BE2C (cell line): ENCODE measurements at regions not wholly inside any gene's neighbourhood (a gene's known extent, or its start where the extent isn't known, plus 50 kb on each side); places are given as distances from the start of the nearest gene placed in this dataset.

ENCODE experiments used
- DNase-seq: peaks from one replicate; pipeline ENCODE4 v3.0.0-alpha.2; 2020
- H3K27me3 ChIP-seq: fragments of 250-450 bp; sonication (Bioruptor Pico); 2 replicates; pipeline ENCODE4 v1.5.1; 2020; ENCODE audit warnings: mild to moderate bottlenecking
- H3K36me3 ChIP-seq: fragments of 250-450 bp; sonication (Bioruptor Pico); 2 replicates; pipeline ENCODE4 v1.5.1; 2020; ENCODE audit warnings: mild to moderate bottlenecking
- H3K4me1 ChIP-seq: fragments of 250-450 bp; sonication (Bioruptor Pico); 2 replicates; pipeline ENCODE4 v1.5.1; 2020
- H3K4me3 ChIP-seq: 2 replicates; pipeline ENCODE4 v1.5.1; 2011; ENCODE audit warnings: low read depth, low read length
- H3K9me3 ChIP-seq: fragments of 250-450 bp; sonication (Bioruptor Pico); 2 replicates; pipeline ENCODE4 v1.5.1; 2020
- TF ChIP-seq, protein P1 (sequence below): IDR thresholded peaks from 2 replicates; pipeline ENCODE4 v1.5.1; 2012; ENCODE audit warnings: mild to moderate bottlenecking, low read depth, low read length

DNA sequence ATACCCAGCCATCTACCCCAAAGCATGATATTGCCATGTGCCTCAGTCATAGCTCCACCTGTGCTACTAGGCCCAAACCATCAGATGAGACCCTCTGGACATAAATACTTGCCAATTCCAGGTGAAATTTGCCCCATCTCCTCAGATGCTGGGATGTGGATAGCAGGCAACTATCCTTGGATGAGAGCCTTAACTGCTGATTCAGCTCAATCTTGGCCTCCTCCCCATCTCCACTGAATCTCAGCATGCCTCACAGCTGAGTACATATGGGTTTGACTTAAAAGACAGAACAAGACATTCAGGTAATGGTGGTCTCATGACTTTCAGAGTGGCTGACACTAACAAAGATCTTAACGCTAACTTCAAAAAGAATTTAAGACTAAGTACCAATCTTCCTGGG, 50.8 kb upstream of the KLHL13 start:
- no peak for DNase-seq
- TF ChIP-seq, protein P1, sequence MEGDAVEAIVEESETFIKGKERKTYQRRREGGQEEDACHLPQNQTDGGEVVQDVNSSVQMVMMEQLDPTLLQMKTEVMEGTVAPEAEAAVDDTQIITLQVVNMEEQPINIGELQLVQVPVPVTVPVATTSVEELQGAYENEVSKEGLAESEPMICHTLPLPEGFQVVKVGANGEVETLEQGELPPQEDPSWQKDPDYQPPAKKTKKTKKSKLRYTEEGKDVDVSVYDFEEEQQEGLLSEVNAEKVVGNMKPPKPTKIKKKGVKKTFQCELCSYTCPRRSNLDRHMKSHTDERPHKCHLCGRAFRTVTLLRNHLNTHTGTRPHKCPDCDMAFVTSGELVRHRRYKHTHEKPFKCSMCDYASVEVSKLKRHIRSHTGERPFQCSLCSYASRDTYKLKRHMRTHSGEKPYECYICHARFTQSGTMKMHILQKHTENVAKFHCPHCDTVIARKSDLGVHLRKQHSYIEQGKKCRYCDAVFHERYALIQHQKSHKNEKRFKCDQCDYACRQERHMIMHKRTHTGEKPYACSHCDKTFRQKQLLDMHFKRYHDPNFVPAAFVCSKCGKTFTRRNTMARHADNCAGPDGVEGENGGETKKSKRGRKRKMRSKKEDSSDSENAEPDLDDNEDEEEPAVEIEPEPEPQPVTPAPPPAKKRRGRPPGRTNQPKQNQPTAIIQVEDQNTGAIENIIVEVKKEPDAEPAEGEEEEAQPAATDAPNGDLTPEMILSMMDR, result no peak
- no peak overlapping the region for H3K4me3 ChIP-seq
- no peaks in the 10 kb centered on the region for H3K27me3 ChIP-seq
- no peaks in the 10 kb centered on the region for H3K9me3 ChIP-seq
- no peaks in the 10 kb centered on the region for H3K4me1 ChIP-seq
- no peaks in the 10 kb centered on the region for H3K36me3 ChIP-seq

GRCh38 chrX:118171356-118171755, 54.7 kb upstream of the KLHL13 start:
- Histone ChIP-seq H3K4me3 (no peak overlapping the region), H3K36me3 (no peaks in the 10 kb centered on the region), H3K9me3 (no peaks in the 10 kb centered on the region), H3K4me1 (no peaks in the 10 kb centered on the region), H3K27me3 (no peaks in the 10 kb centered on the region)
- TF ChIP-seq, protein P1, result no peak
- DNase-seq, result no peak

DNA sequence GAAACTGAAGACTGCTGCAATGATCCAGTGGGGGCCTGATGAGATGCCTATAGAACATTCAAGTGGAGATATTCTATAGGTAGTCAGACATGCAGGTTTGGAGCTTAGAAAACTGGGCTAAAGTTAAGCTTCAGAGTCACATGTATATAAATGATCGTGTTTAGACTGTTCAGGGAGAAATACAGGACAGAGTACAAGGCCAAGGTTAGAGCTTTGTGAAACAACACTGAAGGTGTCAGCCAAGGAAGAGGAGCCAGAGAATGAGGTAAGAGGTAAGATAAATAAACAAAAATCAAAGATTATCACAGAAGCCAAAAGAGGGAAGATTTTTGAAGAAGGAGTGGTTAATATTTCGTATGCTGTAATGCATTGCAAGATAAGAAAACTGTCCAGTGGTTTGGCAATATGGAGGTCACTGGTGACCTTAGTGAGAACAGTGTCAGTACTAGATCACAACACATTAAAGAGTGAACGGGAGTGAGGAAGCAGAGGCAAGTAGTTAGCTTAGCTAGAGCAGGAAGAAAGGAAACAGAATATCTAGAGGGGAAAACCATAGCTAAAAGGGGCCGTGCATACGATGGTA, 58.0 kb upstream of the KLHL13 start:
- no peaks in the 10 kb centered on the region for H3K9me3 ChIP-seq
- H3K27me3 ChIP-seq, result no peaks in the 10 kb centered on the region
- H3K4me1 ChIP-seq, result no peaks in the 10 kb centered on the region
- no peak overlapping the region for H3K4me3 ChIP-seq
- TF ChIP-seq, protein P1, result no peak
- no peak for DNase-seq
- no peaks in the 10 kb centered on the region for H3K36me3 ChIP-seq

- H3K36me3 ChIP-seq, result no peaks in the 10 kb centered on the region
- no peak overlapping the region for H3K4me3 ChIP-seq
- no peak for DNase-seq
- H3K27me3 ChIP-seq, result no peaks in the 10 kb centered on the region
- H3K4me1 ChIP-seq, result peaks cover 5% of the 10 kb centered on the region
- no peaks in the 10 kb centered on the region for H3K9me3 ChIP-seq
- TF ChIP-seq, protein P1, result no peak
Observed at GRCh38 chrX:118177708-118178107, 61.1 kb upstream of the KLHL13 start.

GRCh38 chrX:118178450-118178849, 61.8 kb upstream of the KLHL13 start:
- DNase-seq, result no peak
- Histone ChIP-seq H3K4me1 (peaks cover 5% of the 10 kb centered on the region), H3K4me3 (no peak overlapping the region), H3K36me3 (no peaks in the 10 kb centered on the region), H3K9me3 (no peaks in the 10 kb centered on the region), H3K27me3 (no peaks in the 10 kb centered on the region)
- TF ChIP-seq, protein P1, result no peak

- Histone ChIP-seq H3K36me3 (no peaks in the 10 kb centered on the region), H3K4me1 (peaks cover 5% of the 10 kb centered on the region), H3K9me3 (no peaks in the 10 kb centered on the region), H3K4me3 (no peak overlapping the region), H3K27me3 (no peaks in the 10 kb centered on the region)
- TF ChIP-seq, protein P1, result no peak
- DNase-seq, result no peak
Observed at GRCh38 chrX:118179161-118179560, 62.6 kb upstream of the KLHL13 start.
